ENCODE measurements at regions not wholly inside any gene's neighbourhood (a gene's known extent, or its start where the extent isn't known, plus 50 kb on each side); places are given as distances from the start of the nearest gene placed in this dataset.
"Not testable (repeated sequence)": the region's sequence is repeated elsewhere in the genome, so short reads cannot be mapped to it uniquely, and the experiment has no call there.

DNA sequence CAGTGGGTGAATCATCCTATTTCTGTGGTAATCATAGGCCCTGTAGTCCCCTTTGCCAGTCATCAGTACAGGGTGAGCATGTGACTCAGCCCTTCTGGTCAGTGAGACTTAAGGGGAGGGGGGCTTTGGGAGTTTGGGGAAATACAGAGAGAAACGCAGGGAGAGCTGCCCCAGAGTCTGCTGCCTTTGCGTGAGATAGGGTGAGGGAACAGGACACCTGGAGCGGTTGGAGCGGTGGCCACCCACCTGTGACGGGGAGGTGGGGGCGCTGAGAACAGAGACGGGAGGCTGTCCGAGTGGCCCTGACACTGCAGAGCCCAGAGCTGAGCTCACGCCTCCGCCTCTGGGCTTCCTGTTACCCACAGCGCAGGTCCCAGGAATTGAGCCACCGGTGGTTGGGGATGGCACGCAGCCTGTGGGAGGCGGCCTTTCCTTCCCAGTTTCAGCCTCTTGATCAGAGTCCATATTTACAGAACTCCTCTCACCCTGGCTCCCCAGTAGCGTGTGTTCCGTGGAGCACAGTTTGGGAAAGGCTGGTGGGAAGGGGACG is 92.0 kb upstream of the ERCC6L2 start:
- DNase-seq, result no peak

DNA sequence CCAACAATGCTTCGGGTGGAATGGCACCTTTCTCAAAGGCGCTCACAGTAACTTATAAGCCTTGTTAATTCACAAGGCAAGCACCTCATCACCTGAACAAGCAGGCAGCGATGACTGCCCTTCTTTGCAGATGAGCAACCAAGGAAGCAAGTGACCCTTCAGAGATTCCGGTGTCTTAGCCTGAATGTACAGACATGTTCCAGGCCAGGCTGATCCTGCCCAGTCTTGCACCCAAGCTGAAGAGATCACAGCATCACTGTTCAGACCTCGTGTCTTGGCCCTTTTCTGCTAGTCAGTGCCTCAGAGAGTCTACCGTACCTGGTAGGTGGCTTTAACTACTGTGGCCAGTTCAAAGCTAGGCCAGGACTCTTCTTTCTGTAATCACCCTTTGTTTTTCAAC is 94.7 kb upstream of the ERCC6L2 start:
- DNase-seq, result no peak

DNA sequence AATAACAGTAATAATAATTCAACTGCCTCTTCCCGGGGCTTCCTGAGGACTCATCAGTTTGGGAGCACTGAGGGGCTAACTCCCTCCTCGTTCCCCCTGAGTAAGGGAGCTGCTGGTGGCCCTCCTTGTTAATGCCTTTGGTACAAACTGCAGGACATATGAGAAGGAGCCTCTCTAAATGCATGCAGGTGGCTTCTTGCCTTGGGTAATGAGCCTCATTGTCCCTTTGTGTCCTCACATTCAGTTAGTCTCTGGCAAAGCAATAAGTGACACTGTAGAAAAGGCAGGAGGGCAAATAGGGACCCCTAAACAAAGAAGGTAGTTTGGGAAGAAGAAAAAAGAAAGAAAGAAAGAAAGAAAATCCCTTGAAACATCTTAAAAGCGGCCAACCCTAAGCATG is 95.4 kb upstream of the ERCC6L2 start:
- DNase-seq, result no peak

DNA sequence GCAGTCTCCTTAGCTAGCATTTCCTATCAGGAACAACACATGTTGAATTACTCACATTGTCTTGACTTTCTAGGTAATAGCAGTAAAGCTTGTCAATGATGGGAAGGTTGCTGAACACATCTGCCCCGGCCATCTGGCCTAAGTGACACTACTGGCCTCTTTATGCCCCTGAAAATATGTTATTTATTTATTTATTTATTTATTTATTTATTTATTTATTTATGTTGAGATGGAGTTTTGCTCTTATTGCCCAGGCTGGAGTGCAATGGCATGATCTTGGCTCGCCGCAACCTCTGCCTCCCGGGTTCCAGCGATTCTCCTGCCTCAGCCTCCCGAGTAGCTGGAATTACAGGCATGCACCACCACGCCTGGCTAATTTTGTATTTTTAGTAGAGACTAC is 95.9 kb upstream of the ERCC6L2 start:
- not testable (repeated sequence) for DNase-seq

DNA sequence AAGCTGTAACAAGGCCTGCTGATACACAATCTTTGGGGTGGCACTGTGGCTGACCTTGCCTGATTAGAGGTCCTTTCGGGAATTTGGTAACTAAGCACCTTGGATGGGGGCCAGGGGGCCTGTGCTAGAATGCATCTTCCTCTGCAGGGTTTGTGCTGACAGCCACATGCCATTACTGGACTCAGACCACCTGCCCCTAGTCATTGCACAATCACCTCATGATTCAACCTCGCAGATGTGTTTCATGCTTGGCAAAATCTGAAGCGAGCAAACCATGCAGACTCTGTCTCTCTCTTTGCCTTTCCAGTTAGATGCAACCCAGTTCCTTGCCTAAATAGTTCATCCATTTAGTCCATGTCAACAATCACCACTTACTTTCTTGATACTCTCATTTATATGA is 96.5 kb upstream of the ERCC6L2 start:
- DNase-seq, result no peak

DNA sequence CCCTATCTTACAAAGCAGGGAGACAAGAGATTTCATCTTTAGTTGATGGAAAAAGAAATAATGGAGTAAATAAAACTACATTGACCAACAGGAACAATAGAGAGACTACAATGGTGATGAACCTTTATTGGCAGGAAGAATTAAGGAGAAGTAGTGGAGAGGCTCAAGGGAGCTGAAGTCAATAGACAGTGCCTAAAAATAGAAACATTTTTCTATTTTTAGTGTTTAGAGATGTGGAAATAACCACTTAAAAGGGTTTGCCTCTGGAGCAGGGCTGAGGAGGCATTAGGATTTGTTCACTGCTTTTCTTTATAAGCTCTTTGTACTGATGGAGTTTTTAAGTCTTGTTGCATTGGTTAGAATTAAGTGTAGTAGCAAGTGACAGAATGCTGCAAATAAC is 98.4 kb upstream of the ERCC6L2 start:
- DNase-seq, result no peak

DNA sequence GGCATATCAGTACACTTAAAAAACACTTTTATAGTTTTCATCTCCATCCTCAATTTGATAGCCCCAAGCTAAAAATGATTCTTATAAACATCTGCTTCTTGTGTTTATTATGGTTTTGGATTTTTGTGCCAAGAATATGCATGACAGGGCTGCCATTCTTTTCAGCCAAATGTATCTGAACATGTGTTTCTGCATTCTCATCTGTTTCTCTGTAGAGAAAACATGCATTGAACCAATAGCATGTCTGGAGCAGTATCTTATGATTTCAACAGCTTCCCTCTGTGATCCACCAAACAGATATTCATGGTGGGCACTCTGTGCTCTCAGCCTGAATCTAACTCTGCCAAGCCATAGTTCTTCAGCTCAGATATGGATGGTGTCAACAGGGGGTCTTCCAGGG is 99.3 kb upstream of the ERCC6L2 start:
- no peak for DNase-seq

DNA sequence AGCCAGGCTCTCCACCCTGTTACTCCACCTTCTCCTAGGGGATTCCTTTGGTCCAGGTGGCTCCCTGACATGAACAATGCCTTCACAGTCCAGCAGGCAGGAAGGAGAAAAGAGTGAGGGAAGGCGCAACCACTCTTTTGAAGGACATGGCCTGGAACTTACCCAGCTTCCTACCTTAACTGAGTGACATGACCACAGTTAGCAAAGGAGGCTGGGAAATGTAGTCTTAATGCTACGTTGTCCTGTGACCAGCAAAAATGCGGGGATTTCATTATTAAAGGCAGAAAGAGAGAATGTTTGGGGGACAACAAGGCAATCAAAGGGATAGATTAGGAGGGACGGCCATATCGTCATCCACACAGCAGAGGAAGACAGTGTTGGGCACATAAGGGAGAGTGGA is 100.3 kb upstream of the ERCC6L2 start:
- DNase-seq, result no peak

DNA sequence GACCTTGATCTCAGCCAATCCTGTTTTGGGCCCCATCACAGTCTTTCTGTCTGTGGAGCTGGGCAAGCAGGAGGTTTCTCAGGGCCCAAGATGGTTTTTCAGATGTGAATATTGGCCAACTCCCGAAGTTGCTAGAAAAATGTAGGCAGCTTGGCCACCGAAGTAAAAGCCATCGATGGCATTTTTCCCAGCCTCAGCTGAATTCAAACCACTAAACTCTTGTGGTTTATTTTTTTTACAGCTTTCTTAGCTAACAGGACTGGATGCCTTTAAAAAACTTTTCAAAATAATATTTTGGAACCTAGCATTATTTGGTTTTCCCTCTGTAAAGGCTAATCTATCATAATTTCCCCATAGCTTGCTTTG is 102.5 kb upstream of the ERCC6L2 start:
- no peak for DNase-seq

DNA sequence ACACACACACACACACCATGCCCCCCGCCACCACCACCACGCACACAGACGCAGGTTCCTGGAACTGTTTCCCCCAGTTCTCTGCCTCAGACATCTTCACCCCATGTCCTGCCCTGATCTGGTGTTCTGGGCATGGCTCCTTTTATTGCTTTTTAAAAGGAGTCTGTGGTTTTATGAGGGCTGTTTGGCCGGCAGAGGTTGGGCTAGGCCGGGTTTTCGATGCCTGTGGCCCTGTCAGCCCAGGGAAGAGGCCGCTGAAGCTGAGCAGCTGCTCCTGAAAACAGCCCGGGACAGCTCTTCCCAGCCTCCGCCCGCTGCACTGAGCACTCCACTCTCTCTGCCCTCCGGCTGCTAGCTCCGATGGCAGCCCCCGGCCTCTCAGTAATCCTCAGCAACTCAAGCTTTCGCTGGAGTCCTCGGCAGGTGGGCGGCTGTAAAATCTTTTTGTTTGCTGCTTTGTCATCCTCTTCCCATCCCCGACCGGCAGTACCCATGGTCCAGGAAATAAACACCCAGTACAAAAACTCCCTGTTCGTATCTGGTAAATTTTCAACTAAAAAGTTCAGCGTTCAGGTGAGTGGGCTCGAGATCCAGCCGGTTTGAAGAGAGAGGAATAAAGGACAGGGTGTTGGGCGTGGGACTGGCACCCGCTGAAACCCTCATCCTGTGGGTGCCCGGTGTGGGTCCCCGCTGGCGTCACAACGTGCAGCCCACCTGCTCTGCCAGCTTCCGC is 103.0 kb upstream of the ERCC6L2 start:
- DNase-seq, result no peak

DNA sequence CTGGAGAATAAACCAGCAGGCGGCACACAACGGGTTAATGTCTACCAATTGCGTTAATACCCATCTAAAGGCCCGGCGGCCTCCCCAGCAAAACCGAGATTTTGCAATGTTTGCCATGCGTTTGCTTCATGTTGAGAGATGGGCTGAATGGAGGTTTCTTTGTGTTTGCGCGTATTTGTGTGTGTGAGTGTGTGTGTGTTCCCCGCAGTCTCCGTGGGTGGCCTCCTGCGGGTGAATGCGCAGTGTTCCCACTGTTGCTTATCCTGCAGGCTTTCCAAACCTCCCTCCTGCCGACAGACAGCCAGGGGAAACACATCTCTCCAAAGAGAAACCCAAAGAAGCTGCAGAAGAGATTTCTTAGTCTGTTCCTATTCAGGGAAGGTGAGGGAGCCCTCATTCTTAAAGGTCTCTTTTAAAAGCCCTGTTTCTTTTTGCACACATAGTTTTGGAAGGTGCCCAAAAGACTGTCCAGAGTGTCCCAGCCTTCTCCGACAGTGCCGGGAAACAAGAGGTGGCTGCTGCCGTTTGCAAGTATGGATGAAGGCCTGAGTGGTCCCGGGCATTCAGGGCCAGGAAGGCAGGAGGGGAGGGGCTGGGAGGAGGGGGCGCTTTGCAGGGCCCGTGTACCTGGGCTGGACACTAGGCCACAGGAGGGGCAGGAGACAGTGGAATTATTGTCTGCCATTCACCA is 103.8 kb upstream of the ERCC6L2 start:
- DNase-seq, result no peak

DNA sequence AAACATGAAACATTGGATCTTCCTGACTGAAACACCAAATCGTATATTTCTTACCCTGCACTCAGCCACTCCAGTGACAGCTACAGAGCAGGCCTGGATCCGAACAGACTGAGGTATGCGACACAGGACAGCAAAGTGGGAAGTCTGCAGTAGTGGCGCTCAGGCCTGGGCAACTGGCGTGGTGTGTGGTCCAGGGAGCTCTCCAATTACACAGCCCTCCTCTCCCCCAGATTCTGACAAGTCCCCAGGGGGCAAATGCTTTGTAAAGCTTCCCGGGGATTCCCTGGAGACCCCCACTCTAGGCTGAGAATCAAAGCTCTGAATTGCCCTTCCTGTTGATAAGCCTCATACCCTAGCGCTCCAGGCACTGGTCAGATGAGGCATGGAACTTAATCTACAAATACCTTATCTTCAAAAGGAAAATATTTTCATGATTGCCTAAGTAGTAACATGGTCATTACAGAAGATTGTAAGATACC is 104.8 kb upstream of the ERCC6L2 start:
- DNase-seq, result no peak

DNA sequence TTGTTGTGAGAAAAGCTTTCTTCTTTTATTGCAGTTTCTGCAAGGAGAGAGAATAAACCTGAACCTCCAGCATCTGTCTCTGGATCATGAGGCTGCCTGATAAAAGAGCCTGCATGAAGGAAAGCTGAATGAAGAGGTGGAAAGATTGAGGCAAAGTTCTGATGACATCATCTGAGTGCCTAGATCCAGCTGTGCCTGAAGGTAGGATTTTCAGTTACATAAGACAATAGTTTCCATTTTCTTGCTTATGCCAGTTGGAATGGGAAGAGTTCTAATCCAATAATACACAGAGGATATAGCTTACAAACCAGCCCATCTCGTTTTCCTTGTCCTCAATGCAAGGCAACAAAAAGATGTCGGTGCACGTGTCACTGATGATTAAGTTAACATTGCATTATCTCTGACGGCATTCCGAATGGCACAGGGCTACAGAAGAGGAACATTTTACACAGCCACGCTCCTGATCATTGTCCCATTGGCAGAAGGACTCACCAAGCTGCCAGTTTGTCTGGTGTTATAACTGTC is 105.5 kb upstream of the ERCC6L2 start:
- no peak for DNase-seq

DNA sequence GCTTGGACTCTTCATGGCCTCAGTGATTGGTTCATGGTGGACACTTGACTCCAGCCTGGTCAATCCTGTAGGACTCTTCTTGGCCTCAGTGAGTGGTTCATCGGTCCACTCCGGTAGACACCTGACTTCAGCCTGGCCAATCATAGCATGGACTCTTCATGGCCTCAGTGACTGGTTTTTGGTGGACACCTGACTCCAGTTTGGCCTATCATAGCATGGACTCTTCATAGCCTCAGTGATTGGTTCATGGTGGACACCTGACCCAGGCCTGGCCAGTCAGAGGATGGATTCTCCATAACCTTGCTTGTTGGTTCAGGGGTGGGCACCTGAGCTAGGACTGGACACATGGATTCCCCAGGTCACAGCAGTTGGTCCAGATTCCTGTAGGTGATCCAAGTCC is 106.0 kb upstream of the ERCC6L2 start:
- no peak for DNase-seq

DNA sequence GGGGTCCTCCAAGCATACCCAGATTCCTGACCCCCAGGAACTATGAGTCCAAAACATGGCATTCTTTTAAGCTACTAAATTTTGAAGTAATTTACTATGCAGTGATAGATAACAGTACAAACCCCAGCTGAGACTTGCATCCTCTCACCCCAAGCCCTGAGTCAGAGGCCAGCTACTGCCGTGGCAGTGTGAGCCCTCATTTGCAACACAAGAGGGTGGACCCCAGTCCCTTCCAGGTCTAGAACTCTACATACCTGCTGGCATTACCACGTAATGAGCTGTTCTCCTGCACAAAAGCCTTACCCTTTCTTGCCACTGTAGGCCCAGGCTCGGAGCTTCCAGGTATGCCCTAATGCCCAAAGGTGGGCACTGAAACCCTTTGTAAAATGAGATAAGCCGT is 108.6 kb upstream of the ERCC6L2 start:
- DNase-seq, result no peak

DNA sequence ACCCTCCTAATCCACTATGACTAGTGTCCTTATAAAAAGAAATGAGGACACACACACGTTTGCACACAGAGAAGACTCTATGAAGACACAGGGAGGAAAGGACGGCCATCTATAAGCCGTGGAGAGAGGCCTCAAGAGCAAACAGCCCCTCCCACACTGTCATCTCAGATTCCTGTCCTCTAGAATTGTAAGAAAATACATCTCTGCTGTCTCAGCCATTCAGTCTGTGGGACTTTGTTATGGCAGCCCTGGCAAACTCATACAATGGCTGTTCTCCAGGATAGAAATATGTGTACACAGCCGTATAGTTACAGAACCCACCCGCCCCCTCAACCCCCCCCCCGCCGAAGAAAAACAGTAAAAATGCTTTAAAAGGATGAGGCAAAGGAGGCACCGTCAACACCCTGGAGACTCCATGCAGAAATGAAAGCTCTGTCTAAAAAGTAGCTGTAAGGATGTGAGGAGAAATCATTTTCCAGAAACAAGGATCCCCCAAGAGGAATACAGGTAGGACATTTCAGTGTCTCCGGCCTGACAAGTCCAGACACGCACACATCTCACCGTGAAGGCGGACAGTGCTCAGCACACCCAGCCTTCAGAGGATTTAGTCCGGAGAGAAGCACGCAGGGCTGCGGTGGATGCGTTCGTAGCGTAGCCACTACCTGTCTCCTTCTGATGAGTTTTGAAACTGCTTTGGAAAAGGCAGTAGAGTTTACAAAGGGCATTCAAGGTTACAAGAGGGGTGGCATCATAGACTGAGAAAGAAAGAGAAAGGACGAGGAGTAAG is 110.8 kb upstream of the ERCC6L2 start:
- DNase-seq, result no peak

DNA sequence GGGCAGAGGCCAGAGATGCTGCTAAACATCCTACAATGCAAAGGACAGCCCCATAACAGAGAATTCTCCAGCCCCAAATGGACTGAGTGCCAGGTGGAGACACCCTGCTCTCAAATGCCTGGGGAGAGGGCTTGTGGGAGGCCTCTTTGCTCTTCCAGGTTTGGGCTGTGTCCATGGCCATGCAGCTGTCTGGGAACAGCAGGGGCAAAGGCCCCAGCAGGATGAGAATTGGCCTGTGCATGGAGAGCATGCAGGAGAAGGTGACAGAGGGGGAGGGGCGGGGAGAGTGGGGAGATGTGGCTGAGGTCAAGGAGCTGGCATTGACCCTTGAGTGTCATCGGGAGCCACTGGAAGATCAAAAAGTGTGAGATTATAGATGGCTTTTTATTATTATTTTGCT is 111.5 kb upstream of the ERCC6L2 start:
- no peak for DNase-seq

DNA sequence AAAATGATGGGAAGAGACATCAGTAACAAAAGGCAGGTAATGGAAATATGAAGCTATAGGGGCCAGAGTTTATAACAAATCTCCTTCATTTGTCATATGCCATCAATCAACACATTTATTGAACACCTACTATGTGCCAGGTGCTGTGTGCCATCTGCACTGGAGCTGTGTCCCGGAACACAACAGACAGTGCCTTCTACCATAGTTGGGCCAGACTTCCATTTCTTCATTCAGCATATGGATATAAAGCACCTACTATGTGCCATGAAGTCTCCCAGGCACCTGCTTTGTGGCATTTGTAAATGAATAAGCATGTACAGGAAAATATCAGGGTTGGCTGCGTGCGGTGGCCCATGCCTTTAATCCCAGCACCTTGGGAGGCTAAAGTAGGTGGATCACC is 112.5 kb upstream of the ERCC6L2 start:
- DNase-seq, result no peak

DNA sequence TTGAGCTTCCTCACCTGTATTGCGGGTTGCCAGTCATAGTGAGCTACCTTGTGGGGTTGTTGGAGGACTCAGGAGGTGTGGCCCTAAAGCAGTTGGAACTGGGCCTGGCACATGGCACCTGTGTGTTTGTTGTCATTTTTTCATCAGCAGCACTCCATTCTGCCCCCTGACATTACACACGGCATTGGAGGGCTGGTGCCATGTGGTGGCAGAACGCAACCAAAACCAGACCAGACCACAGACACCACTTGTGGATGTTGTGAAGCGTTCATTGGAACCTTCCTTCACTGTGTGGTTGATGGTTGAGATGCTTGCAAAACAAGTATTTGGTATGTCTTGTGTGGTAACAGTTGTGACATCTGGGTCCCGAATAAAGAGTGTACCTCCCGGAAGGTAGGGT is 113.2 kb upstream of the ERCC6L2 start:
- DNase-seq, result no peak

DNA sequence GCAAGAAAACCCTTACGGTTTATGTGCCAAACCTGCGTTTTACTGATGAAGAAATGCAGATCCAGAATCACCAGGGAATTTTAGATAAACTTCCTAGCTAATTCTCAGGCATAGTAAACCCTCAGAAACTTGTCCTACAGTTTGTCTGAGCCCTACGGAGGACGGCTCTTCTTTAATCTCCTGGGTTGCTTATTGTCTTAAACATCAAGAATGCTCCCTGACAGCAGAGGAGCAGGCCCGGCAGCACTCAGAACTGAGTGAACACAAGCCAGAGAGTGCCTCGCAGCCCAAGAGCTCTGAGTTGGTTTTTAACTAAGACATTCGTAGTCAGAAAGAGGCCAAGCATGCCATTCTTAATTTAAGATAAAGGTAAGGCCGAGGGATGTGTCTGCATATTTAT is 114.7 kb upstream of the ERCC6L2 start:
- DNase-seq, result no peak

DNA sequence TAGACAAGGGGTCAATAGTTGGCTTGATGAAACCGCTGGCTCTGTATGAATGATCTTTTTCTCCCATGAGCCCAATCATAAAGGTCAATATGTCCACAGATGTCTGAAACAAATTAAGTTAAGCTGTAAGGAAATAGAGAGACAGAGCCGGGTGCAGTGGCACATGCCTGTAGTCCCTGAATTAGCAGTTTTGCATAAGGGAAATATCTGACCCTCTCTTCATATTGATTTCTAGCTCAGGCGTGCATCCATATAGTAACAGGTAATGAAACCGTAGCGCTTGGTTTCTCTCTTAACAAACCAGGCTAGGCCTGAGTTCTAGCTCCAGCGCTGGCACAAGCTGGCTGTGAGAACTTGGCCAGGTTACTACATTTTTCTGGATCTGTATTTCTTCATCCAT is 118.1 kb upstream of the ERCC6L2 start:
- DNase-seq, result no peak

DNA sequence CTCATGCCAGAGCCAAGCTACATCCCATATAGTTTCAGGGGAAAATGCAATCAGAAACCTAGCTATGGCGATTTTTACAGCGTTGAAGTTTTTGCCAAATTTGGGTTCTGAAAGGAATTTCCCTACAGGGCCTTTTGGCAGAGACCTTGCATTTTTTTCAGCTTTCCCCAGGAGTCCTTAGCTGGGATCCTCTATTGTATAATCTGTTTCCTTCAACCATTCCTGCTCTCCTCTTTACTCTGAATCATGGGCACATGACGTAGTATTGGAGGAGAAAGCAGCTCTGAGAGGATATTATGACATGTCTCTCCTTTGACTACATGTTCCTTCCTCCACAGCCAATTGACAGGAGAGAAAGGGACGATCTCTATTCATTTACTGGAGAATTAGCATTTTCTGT is 118.5 kb upstream of the ERCC6L2 start:
- no peak for DNase-seq

DNA sequence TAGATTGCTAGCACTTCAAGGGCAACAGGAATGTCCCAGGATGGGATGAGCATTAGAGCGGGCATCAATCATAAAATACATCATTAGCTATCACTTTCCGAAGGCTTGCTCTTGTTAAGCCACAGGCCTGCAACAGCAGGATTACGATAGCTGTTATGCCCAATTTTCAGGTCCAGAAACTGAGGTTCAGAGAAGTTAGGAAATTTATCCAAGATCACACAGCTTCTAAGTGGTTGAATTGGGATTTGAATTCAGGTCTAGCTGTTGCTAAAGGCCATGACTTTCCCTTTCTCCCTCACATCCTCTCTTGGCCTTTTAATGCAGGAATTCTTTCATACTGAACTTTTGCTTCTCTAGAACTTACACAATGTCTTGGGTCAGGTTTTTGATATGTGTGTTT is 119.4 kb upstream of the ERCC6L2 start:
- no peak for DNase-seq

DNA sequence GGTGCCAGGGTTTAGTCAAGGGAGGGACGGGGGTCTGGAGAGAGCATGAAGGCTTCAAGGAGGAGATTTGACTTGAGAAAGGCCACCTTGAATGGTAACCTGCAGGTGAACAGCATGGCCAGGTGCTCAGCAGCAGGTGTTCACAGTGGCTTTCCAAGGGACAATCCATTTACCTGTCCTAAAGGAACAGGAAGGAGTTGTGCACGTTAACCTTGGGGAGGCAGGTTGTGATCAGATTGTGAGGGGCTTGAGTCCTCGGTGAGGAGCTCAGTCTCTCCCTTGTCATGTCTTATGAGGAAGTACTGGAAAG is 120.1 kb upstream of the ERCC6L2 start:
- no peak for DNase-seq

All from stimulated activated CD4-positive, alpha-beta T cell treated with anti-CD3 and anti-CD28 coated beads, Interleukin-2, amount 100 ng/mL, for 48 hours (primary cell).